IMR-90 (cell line): ENCODE measurements at regions not wholly inside any gene's neighbourhood (a gene's known extent, or its start where the extent isn't known, plus 50 kb on each side); places are given as distances from the start of the nearest gene placed in this dataset.

Experiments
- ATAC-seq: fragments of 200-7000 bp; cut with Tn5 transposase; 2 replicates; pipeline ENCODE4 v1.9.1; 2020; ENCODE audit warnings: low read depth, mild to moderate bottlenecking, moderate library complexity
- BruUV-seq: library from RNA; stranded (reverse); fragments of 400-500 nt; replicated peaks from 2 replicates; lab custom pipeline; 2021; lab: Mats Ljungman, UMichigan
- CTCF ChIA-PET: fragments of 300-600 bp; formaldehyde crosslinking; extraction: SDS; loops from one replicate; lab custom pipeline; 2021; ENCODE audit warnings: antibody characterized with exemption; lab: Yijun Ruan, JAX
- POLR2A ChIA-PET: fragments of 300-600 bp; sonication (Branson Sonifier 250); formaldehyde crosslinking; loops from one replicate; lab custom pipeline; 2022; ENCODE audit warnings: antibody characterized with exemption; ENCODE audit not compliant: unreplicated experiment; lab: Charles Lee
- DNase-seq: peaks from one replicate; pipeline ENCODE4 v3.0.0; 2013
- H2AFZ ChIP-seq: replicated peaks from 2 replicates; pipeline ENCODE3; 2013; ENCODE audit warnings: low read length, mild to moderate bottlenecking; ENCODE audit not compliant: poor library complexity
- H2AK5ac ChIP-seq: 2 replicates; pipeline ENCODE4 v1.6.1; 2013; ENCODE audit warnings: low read depth, low read length, inconsistent platforms
- H2AK9ac ChIP-seq: replicated peaks from 2 replicates; pipeline ENCODE3; 2013; ENCODE audit warnings: mild to moderate bottlenecking, low read depth, low read length, moderate library complexity; ENCODE audit not compliant: poor library complexity
- H2BK120ac ChIP-seq: 2 replicates; pipeline ENCODE4 v1.6.1; 2013; ENCODE audit warnings: low read depth, low read length, inconsistent platforms
- H2BK15ac ChIP-seq: 3 replicates; pipeline ENCODE4 v1.6.1; 2013; ENCODE audit warnings: low read depth, low read length, inconsistent platforms
- H2BK20ac ChIP-seq: 2 replicates; pipeline ENCODE4 v1.6.1; 2013; ENCODE audit warnings: low read depth, mild to moderate bottlenecking, inconsistent platforms, low read length, moderate library complexity
- H2BK5ac ChIP-seq: 2 replicates; pipeline ENCODE4 v1.6.1; 2013; ENCODE audit warnings: mild to moderate bottlenecking, low read depth, low read length, inconsistent platforms; ENCODE audit not compliant: poor library complexity, severe bottlenecking
- H3K14ac ChIP-seq: replicated peaks from 2 replicates; pipeline ENCODE4 v1.6.1; 2013; ENCODE audit warnings: low read depth, low read length, inconsistent platforms
- H3K18ac ChIP-seq: 2 replicates; pipeline ENCODE4 v1.6.1; 2013; ENCODE audit warnings: low read depth, low read length, control low read depth
- H3K23ac ChIP-seq: 2 replicates; pipeline ENCODE4 v1.6.1; 2013; ENCODE audit warnings: low read depth, low read length, inconsistent platforms
- H3K27ac ChIP-seq: 2 replicates; pipeline ENCODE4 v1.5.1; 2013; ENCODE audit warnings: mild to moderate bottlenecking, control low read depth, low read length; ENCODE audit not compliant: insufficient read depth
- H3K27me3 ChIP-seq: 2 replicates; pipeline ENCODE4 v1.6.1; 2013; ENCODE audit warnings: low read length; ENCODE audit not compliant: control insufficient read depth, insufficient read depth
- H3K36me3 ChIP-seq: 2 replicates; pipeline ENCODE4 v1.6.1; 2013; ENCODE audit warnings: low read length, mixed read lengths; ENCODE audit not compliant: control insufficient read depth, insufficient read depth
- H3K4ac ChIP-seq: 2 replicates; pipeline ENCODE4 v1.6.1; 2013; ENCODE audit warnings: low read depth, low read length, inconsistent platforms
- H3K4me1 ChIP-seq: 2 replicates; pipeline ENCODE4 v1.6.1; 2013; ENCODE audit warnings: low read length, mixed read lengths; ENCODE audit not compliant: control insufficient read depth, insufficient read depth
- H3K4me2 ChIP-seq: 2 replicates; pipeline ENCODE4 v1.6.1; 2013; ENCODE audit warnings: low read depth, mild to moderate bottlenecking, control low read depth, low read length, moderate library complexity
- H3K4me3 ChIP-seq: 2 replicates; pipeline ENCODE4 v1.5.1; 2013; ENCODE audit warnings: low read depth, mild to moderate bottlenecking, control low read depth, low read length, moderate library complexity; ENCODE audit not compliant: insufficient read depth
- H3K56ac ChIP-seq: 2 replicates; pipeline ENCODE4 v1.6.1; 2013; ENCODE audit warnings: low read length, inconsistent platforms; ENCODE audit not compliant: insufficient read depth; ENCODE audit errors: extremely low read depth
- H3K79me1 ChIP-seq, 2 experiments: 2 replicates each; pipeline ENCODE4 v1.6.1; 2013; ENCODE audit warnings: low read length in 2 of 2, inconsistent platforms in 1 of 2, low read depth in 1 of 2
- H3K9ac ChIP-seq: 2 replicates; pipeline ENCODE4 v1.6.1; 2013; ENCODE audit warnings: low read depth, low read length, control low read depth
- H3K9me1 ChIP-seq: 2 replicates; pipeline ENCODE4 v1.6.1; 2013; ENCODE audit warnings: low read length, inconsistent platforms; ENCODE audit not compliant: insufficient read depth
- H3K9me3 ChIP-seq: 2 replicates; pipeline ENCODE4 v1.6.1; 2013; ENCODE audit warnings: low read length; ENCODE audit not compliant: control insufficient read depth, insufficient read depth
- H4K20me1 ChIP-seq: 2 replicates; pipeline ENCODE4 v1.6.1; 2013; ENCODE audit warnings: low read length, inconsistent platforms; ENCODE audit not compliant: insufficient read depth
- H4K5ac ChIP-seq: 2 replicates; pipeline ENCODE4 v1.6.1; 2013; ENCODE audit warnings: mild to moderate bottlenecking, low read depth, low read length, control low read depth
- H4K8ac ChIP-seq, 2 experiments: 2 replicates each; pipeline ENCODE4 v1.6.1; 2013; ENCODE audit warnings: low read depth in 2 of 2, low read length in 2 of 2, control low read depth in 1 of 2, inconsistent platforms in 1 of 2
- H4K91ac ChIP-seq: 2 replicates; pipeline ENCODE4 v1.6.1; 2013; ENCODE audit warnings: low read depth, low read length, inconsistent platforms; ENCODE audit not compliant: insufficient read depth
- BHLHE40 ChIP-seq: fragments of 150-350 bp; IDR thresholded peaks from 2 replicates; pipeline ENCODE4 v1.6.1; 2016; ENCODE audit warnings: mild to moderate bottlenecking, low read depth, low read length
- CEBPB ChIP-seq: IDR thresholded peaks from 2 replicates; pipeline ENCODE4 v1.6.1; 2012; ENCODE audit warnings: low read depth, low read length, improper control_type of control experiment
- CHD1 ChIP-seq: IDR thresholded peaks from 2 replicates; pipeline ENCODE4 v1.6.1; 2012; ENCODE audit warnings: low read depth, low read length, improper control_type of control experiment
- FOS ChIP-seq: fragments of 150-350 bp; IDR thresholded peaks from 2 replicates; pipeline ENCODE4 v1.6.1; 2016; ENCODE audit warnings: low read depth, low read length
- MAFK ChIP-seq: IDR thresholded peaks from 2 replicates; pipeline ENCODE4 v1.6.1; 2012; ENCODE audit warnings: low read depth, low read length, improper control_type of control experiment
- MAZ ChIP-seq: IDR thresholded peaks from 2 replicates; pipeline ENCODE4 v1.6.1; 2012; ENCODE audit warnings: low read depth, mild to moderate bottlenecking, low read length, improper control_type of control experiment, moderate library complexity, borderline replicate concordance
- MXI1 ChIP-seq: IDR thresholded peaks from 2 replicates; pipeline ENCODE4 v1.6.1; 2012; ENCODE audit warnings: low read depth, mild to moderate bottlenecking, low read length, moderate library complexity, borderline replicate concordance
- NFE2L2 ChIP-seq: fragments of 150-350 bp; IDR thresholded peaks from 2 replicates; pipeline ENCODE4 v1.6.1; 2016; ENCODE audit warnings: low read depth, mild to moderate bottlenecking, low read length
- POLR2A ChIP-seq: IDR thresholded peaks from 2 replicates; pipeline ENCODE4 v1.6.1; 2012; ENCODE audit warnings: mild to moderate bottlenecking, low read depth, low read length
- RAD21 ChIP-seq: IDR thresholded peaks from 2 replicates; pipeline ENCODE4 v1.6.1; 2012; ENCODE audit warnings: low read length, improper control_type of control experiment
- RCOR1 ChIP-seq: IDR thresholded peaks from 2 replicates; pipeline ENCODE4 v1.6.1; 2012; ENCODE audit warnings: mild to moderate bottlenecking, low read length, improper control_type of control experiment; ENCODE audit not compliant: insufficient replicate concordance
- RFX5 ChIP-seq: IDR thresholded peaks from 2 replicates; pipeline ENCODE4 v1.8.0; 2012; ENCODE audit warnings: low read depth, mild to moderate bottlenecking, low read length, moderate library complexity
- SMC3 ChIP-seq: fragments of 150-350 bp; IDR thresholded peaks from 2 replicates; pipeline ENCODE4 v1.6.1; 2016; ENCODE audit warnings: low read depth, mild to moderate bottlenecking, antibody characterized with exemption, low read length, moderate library complexity
- WGBS, 2 experiments: methylation state at CpG; one replicate each; pipeline versions ENCODE4 v1.1.5 to v1.1.7; 2013; ENCODE audit warnings: missing lambda C conversion rate in 2 of 2; ENCODE audit not compliant: insufficient read length in 1 of 2; ENCODE audit errors: extremely low coverage in 2 of 2; 5-methylcytosine and 5-hydroxymethylcytosine counted together
- dilution Hi-C: fragments of 300-500 bp; cut with HindIII; formaldehyde crosslinking; loops from one replicate; pipeline ENCODE4 v1.14.3; 2018; ENCODE audit warnings: low sequenced_read_pairs; ENCODE audit not compliant: unreplicated experiment
- in situ Hi-C: fragments of 300-500 bp; cut with MboI; formaldehyde crosslinking; loops from 3 replicates; pipeline ENCODE4 v1.14.3; 2019; ENCODE audit warnings: low sequenced_read_pairs, inconsistent platforms, mixed read lengths
- intact Hi-C: fragments of 100-400 bp; cut with micrococcal nuclease; formaldehyde crosslinking; loops from 2 replicates; pipeline ENCODE4 v1.10.0; 2022
- TF ChIP-seq, protein P1 (sequence below): conservative IDR thresholded peaks from 2 replicates; pipeline ENCODE4 v1.5.1; 2012; ENCODE audit warnings: mild to moderate bottlenecking, low read depth, low read length, improper control_type of control experiment
- TF ChIP-seq, protein P2 (sequence below): fragments of 150-350 bp; IDR thresholded peaks from 2 replicates; pipeline ENCODE4 v1.6.1; 2016; ENCODE audit warnings: low read depth, mild to moderate bottlenecking, low read length, moderate library complexity, borderline replicate concordance
- TF ChIP-seq, protein P3 (sequence below): fragments of 150-350 bp; IDR thresholded peaks from 2 replicates; pipeline ENCODE4 v1.6.1; 2017; ENCODE audit warnings: mild to moderate bottlenecking, antibody characterized with exemption, low read length, low read depth

DNA sequence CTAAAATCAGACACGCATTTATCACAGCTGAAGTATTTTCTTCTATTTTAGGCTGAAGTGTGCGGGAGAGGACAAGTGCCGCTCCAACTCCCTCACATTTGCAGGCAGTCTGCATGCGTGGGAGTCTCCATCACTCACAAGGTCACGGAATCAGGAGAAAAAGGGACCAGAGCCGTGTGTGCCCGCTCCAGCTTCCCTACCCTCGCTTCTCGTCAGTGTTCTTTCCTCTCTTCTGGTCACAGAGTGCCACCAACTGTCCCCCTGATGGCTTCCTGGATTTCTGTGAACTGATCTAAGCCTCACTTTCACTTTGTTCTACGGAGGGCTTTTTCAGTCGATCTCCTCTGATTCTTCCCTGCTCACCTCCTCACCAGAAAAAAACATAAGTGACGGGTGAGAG lies 407.4 kb upstream of the AADAT start:
- in situ Hi-C loops = no loop called here
- H3K4me3 ChIP-seq = no peak overlapping the region
- no peak overlapping the region for H2BK5ac ChIP-seq
- no peak overlapping the region for H3K4ac ChIP-seq
- no peak overlapping the region for H3K9ac ChIP-seq
- intact Hi-C loops = no loop called here
- no TSS peak for BruUV-seq
- no peak overlapping the region for H2AFZ ChIP-seq
- no peaks in the 10 kb centered on the region for H3K79me1 ChIP-seq
- no peak overlapping the region for H2AK5ac ChIP-seq
- DNase-seq = no peak
- no peak overlapping the region for H3K18ac ChIP-seq
- no peak overlapping the region for H4K8ac ChIP-seq
- no peak overlapping the region for H4K5ac ChIP-seq
- no peak overlapping the region for H3K14ac ChIP-seq
- no peak overlapping the region for H2AK9ac ChIP-seq
- no peak for ATAC-seq
- no peak overlapping the region for H3K4me2 ChIP-seq
- TF ChIP-seq MXI1 (no peak), POLR2A (no peak), BHLHE40 (no peak), CEBPB (no peak), NFE2L2 (no peak), RFX5 (no peak), RAD21 (no peak), FOS (no peak), SMC3 (no peak), CHD1 (no peak), MAFK (no peak), RCOR1 (no peak), MAZ (no peak)
- TF ChIP-seq, protein P1, sequence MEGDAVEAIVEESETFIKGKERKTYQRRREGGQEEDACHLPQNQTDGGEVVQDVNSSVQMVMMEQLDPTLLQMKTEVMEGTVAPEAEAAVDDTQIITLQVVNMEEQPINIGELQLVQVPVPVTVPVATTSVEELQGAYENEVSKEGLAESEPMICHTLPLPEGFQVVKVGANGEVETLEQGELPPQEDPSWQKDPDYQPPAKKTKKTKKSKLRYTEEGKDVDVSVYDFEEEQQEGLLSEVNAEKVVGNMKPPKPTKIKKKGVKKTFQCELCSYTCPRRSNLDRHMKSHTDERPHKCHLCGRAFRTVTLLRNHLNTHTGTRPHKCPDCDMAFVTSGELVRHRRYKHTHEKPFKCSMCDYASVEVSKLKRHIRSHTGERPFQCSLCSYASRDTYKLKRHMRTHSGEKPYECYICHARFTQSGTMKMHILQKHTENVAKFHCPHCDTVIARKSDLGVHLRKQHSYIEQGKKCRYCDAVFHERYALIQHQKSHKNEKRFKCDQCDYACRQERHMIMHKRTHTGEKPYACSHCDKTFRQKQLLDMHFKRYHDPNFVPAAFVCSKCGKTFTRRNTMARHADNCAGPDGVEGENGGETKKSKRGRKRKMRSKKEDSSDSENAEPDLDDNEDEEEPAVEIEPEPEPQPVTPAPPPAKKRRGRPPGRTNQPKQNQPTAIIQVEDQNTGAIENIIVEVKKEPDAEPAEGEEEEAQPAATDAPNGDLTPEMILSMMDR = no peak
- TF ChIP-seq, protein P2, sequence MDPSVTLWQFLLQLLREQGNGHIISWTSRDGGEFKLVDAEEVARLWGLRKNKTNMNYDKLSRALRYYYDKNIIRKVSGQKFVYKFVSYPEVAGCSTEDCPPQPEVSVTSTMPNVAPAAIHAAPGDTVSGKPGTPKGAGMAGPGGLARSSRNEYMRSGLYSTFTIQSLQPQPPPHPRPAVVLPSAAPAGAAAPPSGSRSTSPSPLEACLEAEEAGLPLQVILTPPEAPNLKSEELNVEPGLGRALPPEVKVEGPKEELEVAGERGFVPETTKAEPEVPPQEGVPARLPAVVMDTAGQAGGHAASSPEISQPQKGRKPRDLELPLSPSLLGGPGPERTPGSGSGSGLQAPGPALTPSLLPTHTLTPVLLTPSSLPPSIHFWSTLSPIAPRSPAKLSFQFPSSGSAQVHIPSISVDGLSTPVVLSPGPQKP = no peak
- TF ChIP-seq, protein P3, sequence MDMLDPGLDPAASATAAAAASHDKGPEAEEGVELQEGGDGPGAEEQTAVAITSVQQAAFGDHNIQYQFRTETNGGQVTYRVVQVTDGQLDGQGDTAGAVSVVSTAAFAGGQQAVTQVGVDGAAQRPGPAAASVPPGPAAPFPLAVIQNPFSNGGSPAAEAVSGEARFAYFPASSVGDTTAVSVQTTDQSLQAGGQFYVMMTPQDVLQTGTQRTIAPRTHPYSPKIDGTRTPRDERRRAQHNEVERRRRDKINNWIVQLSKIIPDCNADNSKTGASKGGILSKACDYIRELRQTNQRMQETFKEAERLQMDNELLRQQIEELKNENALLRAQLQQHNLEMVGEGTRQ = no peak
- H4K91ac ChIP-seq = no peak overlapping the region
- no peak overlapping the region for H3K27ac ChIP-seq
- H4K20me1 ChIP-seq = no peaks in the 10 kb centered on the region
- no peak overlapping the region for H3K23ac ChIP-seq
- H2BK15ac ChIP-seq = no peak overlapping the region
- peaks cover 5% of the 10 kb centered on the region; the same call in 1 of the 2 replicates for H3K9me3 ChIP-seq
- no peaks in the 10 kb centered on the region for H3K36me3 ChIP-seq
- H2BK120ac ChIP-seq = no peak overlapping the region
- no peak overlapping the region for H2BK20ac ChIP-seq
- no peaks in the 10 kb centered on the region for H3K9me1 ChIP-seq
- POLR2A ChIA-PET = no interaction called here
- WGBS, 2 experiments = 61% methylated on average over 3 of the region's 12 CpGs; no CpG with 5 or more reads in 1 of the 2 experiments
- H3K4me1 ChIP-seq = no peaks in the 10 kb centered on the region
- CTCF ChIA-PET = no interaction called here
- no peaks in the 10 kb centered on the region for H3K27me3 ChIP-seq
- H3K56ac ChIP-seq = no peak overlapping the region
- dilution Hi-C loops = no loop called here
